ENCODE measurements at regions not wholly inside any gene's neighbourhood (a gene's known extent, or its start where the extent isn't known, plus 50 kb on each side); places are given as distances from the start of the nearest gene placed in this dataset.
"Not testable (repeated sequence)": the region's sequence is repeated elsewhere in the genome, so short reads cannot be mapped to it uniquely, and the experiment has no call there.

GRCh38 chr4:101644516-101644915 is 146.0 kb upstream of the BANK1 start:
- Histone ChIP-seq H3K27me3 (ENCODE audit: insufficient read depth, low read depth, low read length) (no peaks in the 10 kb centered on the region), H3K9me3 (ENCODE audit: low read length) (no peaks in the 10 kb centered on the region), H3K4me2 (ENCODE audit: low read length) (no peak overlapping the region), H3K27ac (ENCODE audit: low read length) (no peak overlapping the region), H4K20me1 (ENCODE audit: insufficient read depth) (no peaks in the 10 kb centered on the region), H3K4me3 (ENCODE audit: low read length) (no peak overlapping the region), H3K36me3 (ENCODE audit: insufficient read depth, low read length) (no peaks in the 10 kb centered on the region), H2AFZ (ENCODE audit: low read depth, low read length) (no peak overlapping the region), H3K79me2 (replicated peaks; ENCODE audit: insufficient read depth, low read length) (no peaks in the 10 kb centered on the region), H3K9me2 (ENCODE audit: insufficient read depth, low read length) (no peaks in the 10 kb centered on the region), H3K9ac (ENCODE audit: low read length) (no peak overlapping the region), H3F3A (ENCODE audit: insufficient read depth, low read length, poor library complexity, severe bottlenecking) (no peaks in the 10 kb centered on the region)
- TF ChIP-seq EZH2 (IDR thresholded peaks at IDR 0.05; ENCODE audit: borderline replicate concordance, insufficient read depth, low read length, poor library complexity, severe bottlenecking) = no peak
- no peak for TF ChIP-seq SMC3 (conservative IDR thresholded peaks at IDR 0.05; ENCODE audit: poor library complexity)
- no peak for TF ChIP-seq RAD21 (conservative IDR thresholded peaks at IDR 0.05)
- TF ChIP-seq TAF1 (IDR thresholded peaks at IDR 0.05; ENCODE audit: low read depth) = no peak
- no peak for TF ChIP-seq MXI1 (conservative IDR thresholded peaks at IDR 0.05; ENCODE audit: poor library complexity, severe bottlenecking)
- TF ChIP-seq CTCF (IDR thresholded peaks at IDR 0.05; ENCODE audit: poor library complexity, severe bottlenecking) = no peak

GRCh38 chr4:101643186-101643837 is 147.2 kb upstream of the BANK1 start:
- Histone ChIP-seq H3K27ac (ENCODE audit: low read length) (no peak overlapping the region), H3K9ac (ENCODE audit: low read length) (no peak overlapping the region), H3K4me2 (ENCODE audit: low read length) (no peak overlapping the region), H4K20me1 (ENCODE audit: insufficient read depth) (no peaks in the 10 kb centered on the region), H3K79me2 (replicated peaks; ENCODE audit: insufficient read depth, low read length) (no peaks in the 10 kb centered on the region), H2AFZ (ENCODE audit: low read depth, low read length) (no peak overlapping the region), H3K36me3 (ENCODE audit: insufficient read depth, low read length) (no peaks in the 10 kb centered on the region), H3K27me3 (ENCODE audit: insufficient read depth, low read depth, low read length) (no peaks in the 10 kb centered on the region), H3K9me2 (ENCODE audit: insufficient read depth, low read length) (no peaks in the 10 kb centered on the region), H3F3A (ENCODE audit: insufficient read depth, low read length, poor library complexity, severe bottlenecking) (no peaks in the 10 kb centered on the region), H3K9me3 (ENCODE audit: low read length) (no peaks in the 10 kb centered on the region), H3K4me3 (ENCODE audit: low read length) (no peak overlapping the region)
- TF ChIP-seq POLR2AphosphoS5 (IDR thresholded peaks at IDR 0.05) = no peak
- no peak for TF ChIP-seq MXI1 (conservative IDR thresholded peaks at IDR 0.05; ENCODE audit: poor library complexity, severe bottlenecking)
- TF ChIP-seq RAD21 (conservative IDR thresholded peaks at IDR 0.05) = no peak
- no peak for TF ChIP-seq REST (IDR thresholded peaks at IDR 0.05; ENCODE audit: borderline replicate concordance)
- TF ChIP-seq EZH2 (IDR thresholded peaks at IDR 0.05; ENCODE audit: borderline replicate concordance, insufficient read depth, low read length, poor library complexity, severe bottlenecking) = no peak
- TF ChIP-seq TAF1 (IDR thresholded peaks at IDR 0.05; ENCODE audit: low read depth) = no peak
- TF ChIP-seq EP300 (conservative IDR thresholded peaks at IDR 0.05; ENCODE audit: poor library complexity, severe bottlenecking) = no peak
- TF ChIP-seq CTCF (IDR thresholded peaks at IDR 0.05; ENCODE audit: poor library complexity, severe bottlenecking) = no peak
- no peak for TF ChIP-seq SMC3 (conservative IDR thresholded peaks at IDR 0.05; ENCODE audit: poor library complexity)

- H3K27me3 ChIP-seq (ENCODE audit: insufficient read depth, low read depth, low read length); H3F3A ChIP-seq (ENCODE audit: insufficient read depth, low read length, poor library complexity, severe bottlenecking); H3K27ac ChIP-seq (ENCODE audit: low read length); H3K79me2 ChIP-seq (replicated peaks; ENCODE audit: insufficient read depth, low read length); H3K9me2 ChIP-seq (ENCODE audit: insufficient read depth, low read length); H3K36me3 ChIP-seq (ENCODE audit: insufficient read depth, low read length); H2AFZ ChIP-seq (ENCODE audit: low read depth, low read length); H3K9me3 ChIP-seq (ENCODE audit: low read length); H4K20me1 ChIP-seq (ENCODE audit: insufficient read depth); H3K9ac ChIP-seq (ENCODE audit: low read length); H3K4me3 ChIP-seq (ENCODE audit: low read length); H3K4me2 ChIP-seq (ENCODE audit: low read length): not testable (repeated sequence)
These were observed 157.8 kb upstream of the BANK1 start for GRCh38 chr4:101632766-101633165.
